Neural cell (in vitro differentiated cells): ENCODE measurements at regions not wholly inside any gene's neighbourhood (a gene's known extent, or its start where the extent isn't known, plus 50 kb on each side); places are given as distances from the start of the nearest gene placed in this dataset.

Experiments used
- H2AFZ ChIP-seq: fragments of 200-600, 300-800 bp; sonication (generic), shearing (Covaris generic); 2 replicates; pipeline ENCODE4 v1.6.0; 2014; ENCODE audit warnings: low read depth, mild to moderate bottlenecking, antibody characterized with exemption, low read length, moderate library complexity
- H3F3A ChIP-seq: fragments of 200-600 bp; shearing (Covaris generic); 2 replicates; pipeline ENCODE4 v1.6.1; 2016; ENCODE audit warnings: mild to moderate bottlenecking, moderate library complexity, mixed read lengths, antibody characterized with exemption, low read length; ENCODE audit not compliant: insufficient read depth, poor library complexity, severe bottlenecking
- H3K27ac ChIP-seq: fragments of 200-600, 300-800 bp; sonication (generic), shearing (Covaris generic); 2 replicates; pipeline ENCODE4 v1.5.1; 2014; ENCODE audit warnings: mild to moderate bottlenecking, low read length, moderate library complexity
- H3K27me3 ChIP-seq: fragments of 300-800, 200-600 bp; sonication (generic), shearing (Covaris generic); 2 replicates; pipeline ENCODE4 v1.6.0; 2014; ENCODE audit warnings: mild to moderate bottlenecking, low read depth, low read length, moderate library complexity; ENCODE audit not compliant: insufficient read depth
- H3K36me3 ChIP-seq: fragments of 300-800, 200-600 bp; sonication (generic), shearing (Covaris generic); 2 replicates; pipeline ENCODE4 v1.5.1; 2014; ENCODE audit warnings: mild to moderate bottlenecking, antibody characterized with exemption, low read length, moderate library complexity; ENCODE audit not compliant: insufficient read depth
- H3K4me2 ChIP-seq: fragments of 300-800, 200-600 bp; sonication (generic), shearing (Covaris generic); 2 replicates; pipeline ENCODE4 v1.6.0; 2014; ENCODE audit warnings: mild to moderate bottlenecking, low read length
- H3K4me3 ChIP-seq: fragments of 300-800, 200-600 bp; sonication (generic), shearing (Covaris generic); 2 replicates; pipeline ENCODE4 v1.5.1; 2014; ENCODE audit warnings: mild to moderate bottlenecking, low read length, moderate library complexity
- H3K79me2 ChIP-seq: fragments of 200-600 bp; shearing (Covaris generic); replicated peaks from 2 replicates; pipeline ENCODE4 v1.6.0; 2014; ENCODE audit warnings: mild to moderate bottlenecking, low read length, moderate library complexity; ENCODE audit not compliant: insufficient read depth
- H3K9ac ChIP-seq: fragments of 300-800, 200-600 bp; sonication (generic), shearing (Covaris generic); 2 replicates; pipeline ENCODE4 v1.6.1; 2016; ENCODE audit warnings: mild to moderate bottlenecking, low read length, mixed read lengths
- H3K9me2 ChIP-seq: fragments of 200-600 bp; shearing (Covaris generic); 2 replicates; pipeline ENCODE4 v1.6.1; 2016; ENCODE audit warnings: mild to moderate bottlenecking, low read length, mixed read lengths; ENCODE audit not compliant: insufficient read depth
- H3K9me3 ChIP-seq: fragments of 200-600, 300-800 bp; sonication (generic), shearing (Covaris generic); 2 replicates; pipeline ENCODE4 v1.6.1; 2016; ENCODE audit warnings: mild to moderate bottlenecking, mixed run types, low read length, moderate library complexity, mixed read lengths
- H4K20me1 ChIP-seq: fragments of 200-600 bp; shearing (Covaris generic); 2 replicates; pipeline ENCODE4 v1.6.1; 2016; ENCODE audit warnings: mild to moderate bottlenecking, mixed run types; ENCODE audit not compliant: insufficient read depth
- CTCF ChIP-seq: fragments of 450-650 bp; IDR thresholded peaks from 2 replicates; pipeline ENCODE4 v1.5.1; 2014; ENCODE audit warnings: antibody characterized with exemption, mild to moderate bottlenecking, moderate library complexity; ENCODE audit not compliant: poor library complexity, severe bottlenecking
- EP300 ChIP-seq: fragments of 450-650 bp; conservative IDR thresholded peaks from 2 replicates; pipeline ENCODE4 v1.6.1; 2014; ENCODE audit warnings: antibody characterized with exemption, mild to moderate bottlenecking, moderate library complexity; ENCODE audit not compliant: poor library complexity, severe bottlenecking
- EZH2 ChIP-seq: fragments of 200-600, 300-800 bp; shearing (Covaris generic), sonication (generic); IDR thresholded peaks from 2 replicates; pipeline ENCODE4 v1.6.1; 2014; ENCODE audit warnings: antibody characterized with exemption, low read length, borderline replicate concordance, mild to moderate bottlenecking; ENCODE audit not compliant: insufficient read depth, poor library complexity, severe bottlenecking
- MXI1 ChIP-seq: fragments of 450-650 bp; conservative IDR thresholded peaks from 2 replicates; pipeline ENCODE4 v1.6.1; 2014; ENCODE audit warnings: antibody characterized with exemption, mild to moderate bottlenecking; ENCODE audit not compliant: poor library complexity, severe bottlenecking
- POLR2AphosphoS5 ChIP-seq: IDR thresholded peaks from 2 replicates; pipeline ENCODE4 v1.6.1; 2012
- RAD21 ChIP-seq: fragments of 450-650 bp; conservative IDR thresholded peaks from 2 replicates; pipeline ENCODE4 v1.6.1; 2014; ENCODE audit warnings: antibody characterized with exemption, mild to moderate bottlenecking, moderate library complexity
- REST ChIP-seq: IDR thresholded peaks from 2 replicates; pipeline ENCODE4 v1.6.1; 2012; ENCODE audit warnings: borderline replicate concordance
- SMC3 ChIP-seq: fragments of 450-650 bp; conservative IDR thresholded peaks from 2 replicates; pipeline ENCODE4 v1.6.1; 2014; ENCODE audit warnings: antibody characterized with exemption, mild to moderate bottlenecking, moderate library complexity; ENCODE audit not compliant: poor library complexity
- TAF1 ChIP-seq: IDR thresholded peaks from 2 replicates; pipeline ENCODE4 v1.6.1; 2012; ENCODE audit warnings: low read depth

- H3K36me3 ChIP-seq, result no peaks in the 10 kb centered on the region
- TF ChIP-seq SMC3 (no peak), EZH2 (no peak), REST (no peak), POLR2AphosphoS5 (no peak), CTCF (no peak), MXI1 (no peak), RAD21 (no peak), EP300 (no peak), TAF1 (no peak)
Observed at GRCh38 chr11:122331079-122331478, 215.1 kb upstream of the BLID start.

GRCh38 chr11:122330279-122330965 is 214.4 kb upstream of the BLID start:
- Histone ChIP-seq H3F3A (no peaks in the 10 kb centered on the region), H3K36me3 (no peaks in the 10 kb centered on the region), H3K9me3 (no peaks in the 10 kb centered on the region), H3K27ac (no peak overlapping the region), H3K27me3 (no peaks in the 10 kb centered on the region), H3K9ac (no peak overlapping the region), H4K20me1 (no peaks in the 10 kb centered on the region), H3K4me2 (no peak overlapping the region), H3K4me3 (no peak overlapping the region), H3K79me2 (no peaks in the 10 kb centered on the region), H2AFZ (no peak overlapping the region), H3K9me2 (no peaks in the 10 kb centered on the region)
- TF ChIP-seq RAD21 (no peak), POLR2AphosphoS5 (no peak), REST (no peak), TAF1 (no peak), MXI1 (no peak), EP300 (no peak), SMC3 (no peak), CTCF (no peak), EZH2 (no peak)

More at GRCh38 chr11:122331079-122331478, 215.1 kb upstream of the BLID start:
- no peaks in the 10 kb centered on the region for H4K20me1 ChIP-seq
- H3K9me3 ChIP-seq, result no peaks in the 10 kb centered on the region
- no peaks in the 10 kb centered on the region for H3K27me3 ChIP-seq
- H3K27ac ChIP-seq, result no peak overlapping the region
- no peaks in the 10 kb centered on the region for H3K79me2 ChIP-seq
- no peaks in the 10 kb centered on the region for H3F3A ChIP-seq
- no peak overlapping the region for H2AFZ ChIP-seq
- no peak overlapping the region for H3K9ac ChIP-seq
- no peak overlapping the region for H3K4me3 ChIP-seq
- no peak overlapping the region for H3K4me2 ChIP-seq
- no peaks in the 10 kb centered on the region for H3K9me2 ChIP-seq
